ENCODE measurements at regions not wholly inside any gene's neighbourhood (a gene's known extent, or its start where the extent isn't known, plus 50 kb on each side); places are given as distances from the start of the nearest gene placed in this dataset.
"Not testable (repeated sequence)": the region's sequence is repeated elsewhere in the genome, so short reads cannot be mapped to it uniquely, and the experiment has no call there.

GRCh38 chr3:135567223-135567622 lies 398.3 kb upstream of the PPP2R3A start:
- DNase-seq (no peak), ATAC-seq (replicated peaks) (no peak)
- Mint-ChIP-seq H3K9me3 (peaks cover 0 to 8% of the 10 kb centered on the region in 2 donors), H3K36me3 (no peaks in the 10 kb centered on the region), H3K27me3 (peaks cover 0 to 3% of the 10 kb centered on the region in 2 donors), H3K27ac (no peak overlapping the region), H3K4me1 (no peaks in the 10 kb centered on the region), H3K4me3 (no peak overlapping the region)

GRCh38 chr3:135576751-135577150 lies 388.8 kb upstream of the PPP2R3A start:
- H3K27ac Mint-ChIP-seq = no peak overlapping the region
- H3K4me3 Mint-ChIP-seq = no peak overlapping the region
- DNase-seq = no peak
- no peaks in the 10 kb centered on the region for H3K4me1 Mint-ChIP-seq
- no peak for ATAC-seq (replicated peaks)
- H3K27me3 Mint-ChIP-seq = peaks cover 4 to 6% of the 10 kb centered on the region in 2 donors
- peaks cover 0 to 4% of the 10 kb centered on the region in 2 donors for H3K9me3 Mint-ChIP-seq
- no peaks in the 10 kb centered on the region for H3K36me3 Mint-ChIP-seq

- Mint-ChIP-seq H3K27ac (no peak overlapping the region), H3K4me1 (no peaks in the 10 kb centered on the region), H3K36me3 (no peaks in the 10 kb centered on the region), H3K4me3 (no peak overlapping the region), H3K9me3 (peaks cover 0 to 1% of the 10 kb centered on the region in 2 donors), H3K27me3 (peaks cover 0 to under 1% of the 10 kb centered on the region in 2 donors)
- ATAC-seq (replicated peaks) (no peak), DNase-seq (no peak)
These were observed 383.7 kb upstream of the PPP2R3A start for GRCh38 chr3:135581806-135582205.

- DNase-seq (no peak), ATAC-seq (replicated peaks) (no peak)
- Mint-ChIP-seq H3K4me1 (no peaks in the 10 kb centered on the region), H3K9me3 (peaks cover 0 to 1% of the 10 kb centered on the region in 2 donors), H3K36me3 (no peaks in the 10 kb centered on the region), H3K4me3 (no peak overlapping the region), H3K27ac (no peak overlapping the region), H3K27me3 (no peaks in the 10 kb centered on the region)
These were observed 382.7 kb upstream of the PPP2R3A start for GRCh38 chr3:135582800-135583199.

GRCh38 chr3:135596563-135596962 lies 369.0 kb upstream of the PPP2R3A start:
- Mint-ChIP-seq H3K4me1 (no peaks in the 10 kb centered on the region), H3K27me3 (peaks cover 0 to 4% of the 10 kb centered on the region in 2 donors), H3K9me3 (peaks cover 4 to 9% of the 10 kb centered on the region in 2 donors), H3K4me3 (no peak overlapping the region), H3K36me3 (peaks cover 0 to 2% of the 10 kb centered on the region in 2 donors), H3K27ac (no peak overlapping the region)
- DNase-seq = no peak
- ATAC-seq (replicated peaks) = no peak

GRCh38 chr3:135597855-135598254 lies 367.7 kb upstream of the PPP2R3A start:
- H3K4me3 Mint-ChIP-seq = no peak overlapping the region
- H3K27ac Mint-ChIP-seq = no peak overlapping the region
- no peaks in the 10 kb centered on the region for H3K27me3 Mint-ChIP-seq
- ATAC-seq (replicated peaks) (no peak), DNase-seq (no peak)
- peaks cover 2 to 4% of the 10 kb centered on the region in 2 donors for H3K9me3 Mint-ChIP-seq
- H3K4me1 Mint-ChIP-seq = no peaks in the 10 kb centered on the region
- H3K36me3 Mint-ChIP-seq = peaks cover 0 to 2% of the 10 kb centered on the region in 2 donors

- no peak for ATAC-seq (replicated peaks)
- Mint-ChIP-seq H3K4me3 (no peak overlapping the region), H3K27me3 (no peaks in the 10 kb centered on the region), H3K36me3 (no peaks in the 10 kb centered on the region), H3K9me3 (no peaks in the 10 kb centered on the region), H3K4me1 (no peaks in the 10 kb centered on the region), H3K27ac (no peak overlapping the region)
- DNase-seq = no peak
These were observed 366.9 kb upstream of the PPP2R3A start for GRCh38 chr3:135598597-135598996.

GRCh38 chr3:135604512-135604911 lies 361.0 kb upstream of the PPP2R3A start:
- not testable (repeated sequence) for H3K9me3 Mint-ChIP-seq; H3K27ac Mint-ChIP-seq; H3K4me1 Mint-ChIP-seq; ATAC-seq (replicated peaks); H3K4me3 Mint-ChIP-seq; H3K36me3 Mint-ChIP-seq; DNase-seq; H3K27me3 Mint-ChIP-seq

- Mint-ChIP-seq H3K9me3 (peaks cover 4 to 10% of the 10 kb centered on the region in 2 donors), H3K27ac (no peak overlapping the region), H3K4me3 (no peak overlapping the region), H3K36me3 (no peaks in the 10 kb centered on the region), H3K27me3 (peaks cover 0 to 2% of the 10 kb centered on the region in 2 donors), H3K4me1 (no peaks in the 10 kb centered on the region)
- no peak for ATAC-seq (replicated peaks)
- no peak for DNase-seq
These were observed 347.4 kb upstream of the PPP2R3A start for GRCh38 chr3:135618123-135618522.

- no peaks in the 10 kb centered on the region for H3K4me1 Mint-ChIP-seq
- ATAC-seq (replicated peaks) = no peak
- H3K27me3 Mint-ChIP-seq = no peaks in the 10 kb centered on the region
- no peaks in the 10 kb centered on the region for H3K36me3 Mint-ChIP-seq
- no peak for DNase-seq
- no peak overlapping the region for H3K27ac Mint-ChIP-seq
- no peaks in the 10 kb centered on the region for H3K9me3 Mint-ChIP-seq
- no peak overlapping the region for H3K4me3 Mint-ChIP-seq
These were observed 344.2 kb upstream of the PPP2R3A start for GRCh38 chr3:135621184-135621920.

- Mint-ChIP-seq H3K27ac (no peak overlapping the region), H3K36me3 (no peaks in the 10 kb centered on the region), H3K4me3 (no peak overlapping the region), H3K4me1 (no peaks in the 10 kb centered on the region), H3K9me3 (no peaks in the 10 kb centered on the region), H3K27me3 (no peaks in the 10 kb centered on the region)
- no peak for DNase-seq
- ATAC-seq (replicated peaks) = no peak
These were observed 343.3 kb upstream of the PPP2R3A start for GRCh38 chr3:135622215-135622614.

GRCh38 chr3:135622656-135623055 lies 342.9 kb upstream of the PPP2R3A start:
- Mint-ChIP-seq H3K9me3 (no peaks in the 10 kb centered on the region), H3K27ac (no peak overlapping the region), H3K36me3 (no peaks in the 10 kb centered on the region), H3K27me3 (no peaks in the 10 kb centered on the region), H3K4me3 (no peak overlapping the region), H3K4me1 (no peaks in the 10 kb centered on the region)
- ATAC-seq (replicated peaks) (no peak), DNase-seq (no peak)

GRCh38 chr3:135623558-135623957 lies 342.0 kb upstream of the PPP2R3A start:
- ATAC-seq (replicated peaks) (no peak), DNase-seq (no peak)
- Mint-ChIP-seq H3K4me3 (no peak overlapping the region), H3K27me3 (no peaks in the 10 kb centered on the region), H3K36me3 (no peaks in the 10 kb centered on the region), H3K9me3 (no peaks in the 10 kb centered on the region), H3K4me1 (no peaks in the 10 kb centered on the region), H3K27ac (no peak overlapping the region)

GRCh38 chr3:135627057-135627456 lies 338.5 kb upstream of the PPP2R3A start:
- ATAC-seq (replicated peaks) = no peak
- Mint-ChIP-seq H3K4me1 (no peaks in the 10 kb centered on the region), H3K9me3 (peaks cover 0 to 2% of the 10 kb centered on the region in 2 donors), H3K27ac (no peak overlapping the region), H3K36me3 (no peaks in the 10 kb centered on the region), H3K27me3 (peaks cover 0 to 3% of the 10 kb centered on the region in 2 donors), H3K4me3 (no peak overlapping the region)
- DNase-seq = no peak

- no peak overlapping the region for H3K4me3 Mint-ChIP-seq
- no peaks in the 10 kb centered on the region for H3K36me3 Mint-ChIP-seq
- DNase-seq (no peak), ATAC-seq (replicated peaks) (no peak)
- H3K9me3 Mint-ChIP-seq = peaks cover 0 to 2% of the 10 kb centered on the region in 2 donors
- H3K27me3 Mint-ChIP-seq = peaks cover 0 to 3% of the 10 kb centered on the region in 2 donors
- H3K4me1 Mint-ChIP-seq = no peaks in the 10 kb centered on the region
- H3K27ac Mint-ChIP-seq = no peak overlapping the region
These were observed 335.7 kb upstream of the PPP2R3A start for GRCh38 chr3:135629701-135630408.
